Neural cell (in vitro differentiated cells): ENCODE measurements at regions not wholly inside any gene's neighbourhood (a gene's known extent, or its start where the extent isn't known, plus 50 kb on each side); places are given as distances from the start of the nearest gene placed in this dataset.

ENCODE experiments used
- EZH2 ChIP-seq: fragments of 200-600, 300-800 bp; shearing (Covaris generic), sonication (generic); IDR thresholded peaks from 2 replicates; pipeline ENCODE4 v1.6.1; 2014; ENCODE audit warnings: antibody characterized with exemption, low read length, borderline replicate concordance, mild to moderate bottlenecking; ENCODE audit not compliant: insufficient read depth, poor library complexity, severe bottlenecking
- RAD21 ChIP-seq: fragments of 450-650 bp; conservative IDR thresholded peaks from 2 replicates; pipeline ENCODE4 v1.6.1; 2014; ENCODE audit warnings: antibody characterized with exemption, mild to moderate bottlenecking, moderate library complexity

- TF ChIP-seq EZH2 (no peak), RAD21 (no peak)
These were observed 203.0 kb upstream of the KLF14 start for GRCh38 chr7:130937016-130937415.
